DND-41 (cell line): ENCODE measurements at regions not wholly inside any gene's neighbourhood (a gene's known extent, or its start where the extent isn't known, plus 50 kb on each side); places are given as distances from the start of the nearest gene placed in this dataset.

Experiments
- CTCF ChIP-seq: IDR thresholded peaks from 2 replicates; pipeline ENCODE4 v1.5.1; 2012; ENCODE audit warnings: borderline replicate concordance, low read length, moderate library complexity, mild to moderate bottlenecking; ENCODE audit not compliant: poor library complexity, severe bottlenecking; ENCODE audit errors: extremely low read depth
- EZH2 ChIP-seq: IDR thresholded peaks from 3 replicates; pipeline ENCODE4 v1.6.1; 2012; ENCODE audit warnings: borderline replicate concordance, low read depth, mild to moderate bottlenecking, moderate library complexity, low read length, inconsistent platforms; ENCODE audit not compliant: severe bottlenecking

DNA sequence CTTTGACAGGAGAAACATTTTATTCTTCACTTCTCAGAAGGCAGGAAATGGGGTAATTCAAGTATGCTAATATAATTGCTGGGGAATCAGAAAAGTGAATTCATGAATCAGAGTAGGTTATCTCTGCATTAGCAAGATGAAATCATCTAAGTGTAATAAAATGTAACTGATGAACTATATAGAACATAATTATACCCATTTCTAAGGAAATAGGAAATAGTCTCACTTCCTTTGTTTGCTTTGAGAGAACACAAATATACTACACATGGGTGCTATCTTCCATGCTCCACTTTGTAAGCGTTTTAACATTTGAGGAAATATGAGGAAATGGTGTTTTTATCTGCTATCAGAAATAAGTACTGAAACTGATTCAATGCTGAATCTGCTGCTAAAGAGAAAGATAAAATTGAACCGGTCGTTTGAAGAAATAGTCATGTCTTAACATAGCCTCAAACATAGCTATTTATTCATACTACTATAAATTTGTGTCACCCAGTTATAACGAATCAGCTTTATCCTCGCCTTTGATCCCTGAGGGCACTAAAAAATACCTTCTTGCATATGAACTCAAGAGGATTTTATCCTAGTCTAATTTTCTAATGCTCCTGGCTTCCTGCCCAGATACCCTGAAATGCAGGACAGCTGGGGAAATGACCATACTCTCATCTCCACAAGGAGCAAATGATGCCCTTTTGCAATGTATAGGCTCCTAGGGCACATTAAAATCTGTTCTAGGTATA lies 696.0 kb downstream of the C12orf50 start:
- no peak for TF ChIP-seq CTCF
- no peak for TF ChIP-seq EZH2
